Sciatic nerve (tissue), 2 donors: ENCODE measurements at regions not wholly inside any gene's neighbourhood (a gene's known extent, or its start where the extent isn't known, plus 50 kb on each side); places are given as distances from the start of the nearest gene placed in this dataset.

ENCODE experiments used
- ATAC-seq: fragments of 200-7000 bp; cut with Tn5 transposase; one replicate; pipeline ENCODE4 v1.9.1; 2020; ENCODE audit warnings: mild to moderate bottlenecking, moderate library complexity
- DNase-seq: peaks from one replicate; pipeline ENCODE4 v3.0.0-alpha.2; 2020; ENCODE audit warnings: low spot score
- intact Hi-C: fragments of 100-400 bp; cut with DNase I; formaldehyde crosslinking; loops from one replicate; pipeline ENCODE4 v1.14.2; 2022
- donor health status: DM: no; HTN: no; CAD: no.
- donor health status: DM: no; HTN: no; CAD: no.

- ATAC-seq, result no peak
- intact Hi-C loops, result no loop called here
- peak; percentile 63 for DNase-seq
These were observed 74.1 kb upstream of the WNT7B start for GRCh38 chr22:46050916-46051614.

- intact Hi-C loops, result no loop called here
- ATAC-seq (no peak), DNase-seq (peak; percentile 32)
These were observed 74.7 kb upstream of the WNT7B start for GRCh38 chr22:46051646-46052045.

DNA sequence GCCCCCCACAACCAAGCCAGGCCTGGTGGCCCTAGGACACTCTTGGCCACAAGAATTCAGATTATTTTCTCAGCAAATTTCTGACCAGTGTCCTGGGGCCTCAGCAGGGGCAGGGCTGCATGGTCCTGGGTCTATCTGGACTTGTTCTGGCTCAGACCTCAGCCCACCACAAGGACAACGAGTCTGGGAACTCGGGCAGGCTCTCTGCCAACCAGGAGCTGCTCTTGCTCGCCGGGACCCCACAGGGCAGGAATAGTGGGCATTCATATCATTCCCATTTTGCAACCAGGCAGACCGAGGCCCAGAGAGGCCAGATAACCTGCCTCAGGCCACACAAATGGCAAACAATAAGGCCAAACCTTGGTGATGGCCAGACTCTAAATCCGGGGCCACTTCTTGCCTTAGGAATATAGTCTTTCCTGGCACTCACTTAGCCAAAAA lies 75.4 kb upstream of the WNT7B start:
- intact Hi-C loops, result no loop called here

DNA sequence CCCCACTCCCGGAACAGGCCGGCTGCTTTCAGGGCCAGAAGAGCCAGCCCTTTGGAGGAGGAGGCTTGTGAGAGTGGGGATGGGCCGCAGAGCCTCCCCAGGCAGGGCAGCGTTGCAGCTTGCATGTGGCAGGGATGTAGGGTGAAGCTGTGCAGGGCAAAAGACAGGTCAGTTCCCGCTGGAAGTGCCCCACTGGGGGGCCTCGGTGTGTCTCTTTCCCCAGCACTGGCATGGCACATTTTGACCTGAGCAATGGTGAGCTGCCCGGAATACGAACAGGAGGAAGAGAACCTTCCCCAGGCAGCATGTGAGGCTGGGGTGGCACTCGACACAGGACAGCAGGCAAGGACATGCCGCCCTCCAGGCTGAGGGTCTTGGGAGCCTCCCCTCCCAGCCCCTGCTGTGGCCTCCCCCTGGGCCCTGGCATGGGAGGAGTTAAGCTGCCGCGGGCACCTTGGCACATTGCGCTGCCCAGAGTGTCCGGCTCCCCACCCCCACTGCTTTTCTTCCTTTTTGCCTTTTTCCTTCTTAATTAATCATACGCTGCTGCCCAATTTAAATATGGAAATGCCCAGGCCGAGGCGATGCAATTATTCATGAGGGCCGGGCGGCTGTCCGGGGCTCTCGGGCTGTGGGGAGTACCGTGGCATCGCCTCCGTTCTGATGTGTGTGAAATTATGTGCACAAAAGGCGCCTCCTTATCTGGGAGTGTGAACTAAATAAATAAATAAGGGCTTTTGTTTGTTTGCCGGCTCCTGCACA lies 76.0 kb upstream of the WNT7B start:
- intact Hi-C loops, result no loop called here
- ATAC-seq (peak; percentile 31), DNase-seq (peak; percentile 76)

More for the DNA sequence above, 75.4 kb upstream of the WNT7B start:
- peak; percentile 61 for DNase-seq
- ATAC-seq, result no peak

DNA sequence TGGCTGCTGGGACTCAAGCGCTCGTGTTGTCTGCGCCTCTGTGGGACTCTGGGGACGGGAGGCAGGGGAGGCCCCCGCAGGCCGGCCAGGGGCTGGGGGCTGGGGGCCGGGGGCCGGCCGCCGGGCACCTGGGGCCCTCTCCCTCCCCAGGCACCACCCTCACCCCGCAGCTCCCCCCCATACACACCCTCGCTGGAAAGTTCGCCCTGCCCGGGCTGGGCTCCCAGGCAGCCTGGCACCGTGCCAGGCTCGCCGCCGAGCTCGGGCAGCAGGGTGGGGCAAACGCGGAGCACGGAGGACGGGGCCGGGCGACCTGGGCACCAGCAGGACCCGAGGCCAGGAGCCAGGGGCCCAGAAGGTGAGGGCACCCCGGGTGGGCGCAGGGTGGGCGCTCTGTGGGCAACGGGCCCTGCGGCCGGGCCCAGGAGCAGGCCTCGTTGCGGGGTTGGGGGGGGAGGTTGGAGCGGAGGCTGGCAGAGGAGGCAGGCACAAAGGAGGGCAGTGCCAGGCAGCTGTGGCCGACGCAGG lies 76.7 kb upstream of the WNT7B start:
- peak; percentile 88 for DNase-seq
- intact Hi-C loops, result no loop called here
- peak; percentile 47 for ATAC-seq

GRCh38 chr22:46054091-46055073 lies 77.4 kb upstream of the WNT7B start:
- ATAC-seq (peak; percentile 70), DNase-seq (peak; percentile 88)
- intact Hi-C loops, result no loop called here

DNA sequence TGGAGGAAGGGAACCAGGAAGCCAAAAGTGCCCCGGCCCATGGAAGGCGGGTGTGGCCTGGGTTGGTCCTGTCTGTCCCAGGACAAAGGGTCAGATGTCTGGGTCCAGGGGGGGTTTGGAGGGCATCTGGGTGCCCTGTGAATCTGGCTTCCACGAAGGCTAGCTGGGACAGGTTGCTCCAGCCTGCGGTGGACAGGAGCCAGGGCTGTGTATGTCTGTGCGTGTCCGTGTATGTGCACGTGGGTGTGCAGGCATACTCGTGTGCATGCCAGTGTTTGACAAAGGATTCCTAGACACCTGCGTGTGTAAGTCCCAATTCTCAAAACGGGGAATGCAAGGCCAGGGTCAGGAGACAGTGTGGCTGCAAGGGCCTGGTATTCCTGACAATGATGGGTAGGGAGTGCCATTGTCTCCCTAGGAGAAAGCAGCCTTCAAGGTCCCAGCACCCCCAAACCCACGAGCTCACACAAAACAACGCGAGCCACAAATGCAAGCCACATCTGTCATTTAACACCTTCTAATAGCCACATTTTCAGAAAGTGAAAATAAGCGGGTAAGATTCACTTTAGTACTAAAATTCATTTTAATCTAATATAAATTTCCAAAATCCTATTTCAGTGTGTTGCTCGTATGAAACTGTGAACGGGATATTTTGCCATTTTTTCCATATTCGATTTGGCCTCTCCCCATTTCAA lies 78.4 kb upstream of the WNT7B start:
- intact Hi-C loops, result no loop called here
- DNase-seq, result peak; percentile 69
- ATAC-seq, result peak; percentile 9

- intact Hi-C loops, result no loop called here
- ATAC-seq, result peak; percentile 2
- DNase-seq, result peak; percentile 78
These were observed 79.1 kb upstream of the WNT7B start for GRCh38 chr22:46055911-46056545.

DNA sequence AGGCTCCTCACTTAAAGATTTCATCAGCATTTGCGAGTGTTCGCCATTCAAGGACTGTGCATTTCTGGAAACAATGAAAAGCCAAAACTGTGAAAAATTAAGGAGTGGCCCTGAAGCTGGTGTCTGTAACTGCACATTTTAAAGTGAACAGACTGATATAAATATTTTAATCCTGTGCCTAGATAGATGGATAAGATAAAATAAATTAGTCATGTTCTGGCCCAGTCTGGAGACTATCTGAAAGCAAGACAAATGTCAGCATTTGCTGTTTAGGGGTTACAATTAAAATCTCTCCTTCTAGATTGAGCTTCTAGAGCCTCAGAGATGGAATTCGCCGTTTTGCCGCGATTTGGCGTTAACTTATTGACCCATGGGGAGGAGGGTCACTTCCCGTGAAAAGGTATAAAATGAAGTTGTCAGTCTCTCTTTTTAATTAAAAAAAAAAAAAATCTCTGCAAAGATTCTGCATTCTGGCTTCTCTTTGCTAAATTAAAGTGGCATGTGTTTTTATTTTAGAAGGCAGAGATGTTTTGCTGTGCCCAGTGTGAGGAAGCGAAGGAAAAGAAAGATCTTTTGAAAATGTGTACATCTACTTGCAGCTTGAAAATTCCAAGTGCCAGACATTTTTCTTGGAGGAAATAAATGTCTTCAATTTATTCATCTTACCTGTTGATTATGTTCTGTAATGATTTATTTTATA lies 79.7 kb upstream of the WNT7B start:
- ATAC-seq (no peak), DNase-seq (no peak)
- intact Hi-C loops, result no loop called here

GRCh38 chr22:46057246-46058090 lies 80.5 kb upstream of the WNT7B start:
- DNase-seq, result peak; percentile 64
- intact Hi-C loops, result no loop called here

DNA sequence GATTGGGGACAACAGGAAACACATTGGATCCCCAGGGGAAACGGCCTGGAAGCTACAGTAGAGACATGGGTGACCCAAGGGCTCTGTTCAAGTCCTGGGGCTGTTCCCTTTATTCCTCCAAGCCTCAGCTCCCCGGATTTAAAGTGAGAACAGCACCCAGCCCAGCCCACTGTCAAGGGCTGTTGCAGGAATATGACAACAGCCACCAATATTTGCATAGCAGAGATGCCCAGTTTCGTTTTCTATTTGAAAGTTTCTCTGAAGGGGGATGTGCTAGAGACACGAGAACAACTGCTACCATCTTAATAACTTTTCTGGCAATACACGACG lies 81.1 kb upstream of the WNT7B start:
- ATAC-seq, result peak; percentile 44
- intact Hi-C loops, result no loop called here
- peak; percentile 75 for DNase-seq

More at GRCh38 chr22:46057246-46058090, 80.5 kb upstream of the WNT7B start:
- ATAC-seq, result peak; percentile 21

- intact Hi-C loops, result no loop called here
- no peak for ATAC-seq
- DNase-seq, result peak; percentile 61
These were observed 81.9 kb upstream of the WNT7B start for GRCh38 chr22:46058591-46059519.

GRCh38 chr22:46060292-46061123 lies 83.5 kb upstream of the WNT7B start:
- ATAC-seq, result no peak
- intact Hi-C loops, result no loop called here
- no peak for DNase-seq

DNA sequence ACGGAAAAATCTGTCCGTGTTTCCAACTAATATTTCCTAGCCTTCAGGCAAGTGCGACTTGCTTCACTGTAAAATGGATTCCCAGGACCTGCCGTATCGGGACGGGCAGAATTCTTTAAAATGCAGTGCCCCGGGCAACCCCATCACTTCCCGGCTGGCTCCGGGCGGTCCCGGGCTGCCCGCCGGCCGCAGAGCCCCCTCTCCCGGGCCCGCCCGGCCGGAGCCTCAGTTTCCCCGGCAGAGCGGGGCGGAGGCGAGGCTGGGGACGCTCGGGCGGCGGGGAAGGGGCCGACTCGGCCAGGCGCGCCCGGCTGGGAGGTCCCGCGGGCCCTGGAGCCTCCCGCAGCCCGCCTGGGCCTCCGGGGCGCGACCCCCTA lies 84.2 kb upstream of the WNT7B start:
- intact Hi-C loops, result no loop called here
- DNase-seq (no peak), ATAC-seq (no peak)
